IMR-90 (cell line): ENCODE measurements at regions not wholly inside any gene's neighbourhood (a gene's known extent, or its start where the extent isn't known, plus 50 kb on each side); places are given as distances from the start of the nearest gene placed in this dataset.

Experiments used
- ATAC-seq: fragments of 200-7000 bp; cut with Tn5 transposase; 2 replicates; pipeline ENCODE4 v1.9.1; 2020; ENCODE audit warnings: low read depth, mild to moderate bottlenecking, moderate library complexity
- BruUV-seq: library from RNA; stranded (reverse); fragments of 400-500 nt; replicated peaks from 2 replicates; lab custom pipeline; 2021; lab: Mats Ljungman, UMichigan
- CTCF ChIA-PET: fragments of 300-600 bp; formaldehyde crosslinking; extraction: SDS; loops from one replicate; lab custom pipeline; 2021; ENCODE audit warnings: antibody characterized with exemption; lab: Yijun Ruan, JAX
- POLR2A ChIA-PET: fragments of 300-600 bp; sonication (Branson Sonifier 250); formaldehyde crosslinking; loops from one replicate; lab custom pipeline; 2022; ENCODE audit warnings: antibody characterized with exemption; ENCODE audit not compliant: unreplicated experiment; lab: Charles Lee
- DNase-seq: peaks from one replicate; pipeline ENCODE4 v3.0.0; 2013
- H2AFZ ChIP-seq: replicated peaks from 2 replicates; pipeline ENCODE3; 2013; ENCODE audit warnings: low read length, mild to moderate bottlenecking; ENCODE audit not compliant: poor library complexity
- H2AK5ac ChIP-seq: 2 replicates; pipeline ENCODE4 v1.6.1; 2013; ENCODE audit warnings: low read depth, low read length, inconsistent platforms
- H2AK9ac ChIP-seq: replicated peaks from 2 replicates; pipeline ENCODE3; 2013; ENCODE audit warnings: mild to moderate bottlenecking, low read depth, low read length, moderate library complexity; ENCODE audit not compliant: poor library complexity
- H2BK120ac ChIP-seq: 2 replicates; pipeline ENCODE4 v1.6.1; 2013; ENCODE audit warnings: low read depth, low read length, inconsistent platforms
- H2BK15ac ChIP-seq: 3 replicates; pipeline ENCODE4 v1.6.1; 2013; ENCODE audit warnings: low read depth, low read length, inconsistent platforms
- H2BK20ac ChIP-seq: 2 replicates; pipeline ENCODE4 v1.6.1; 2013; ENCODE audit warnings: low read depth, mild to moderate bottlenecking, inconsistent platforms, low read length, moderate library complexity
- H2BK5ac ChIP-seq: 2 replicates; pipeline ENCODE4 v1.6.1; 2013; ENCODE audit warnings: mild to moderate bottlenecking, low read depth, low read length, inconsistent platforms; ENCODE audit not compliant: poor library complexity, severe bottlenecking
- H3K14ac ChIP-seq: replicated peaks from 2 replicates; pipeline ENCODE4 v1.6.1; 2013; ENCODE audit warnings: low read depth, low read length, inconsistent platforms
- H3K18ac ChIP-seq: 2 replicates; pipeline ENCODE4 v1.6.1; 2013; ENCODE audit warnings: low read depth, low read length, control low read depth
- H3K23ac ChIP-seq: 2 replicates; pipeline ENCODE4 v1.6.1; 2013; ENCODE audit warnings: low read depth, low read length, inconsistent platforms
- H3K27ac ChIP-seq: 2 replicates; pipeline ENCODE4 v1.5.1; 2013; ENCODE audit warnings: mild to moderate bottlenecking, control low read depth, low read length; ENCODE audit not compliant: insufficient read depth
- H3K27me3 ChIP-seq: 2 replicates; pipeline ENCODE4 v1.6.1; 2013; ENCODE audit warnings: low read length; ENCODE audit not compliant: control insufficient read depth, insufficient read depth
- H3K36me3 ChIP-seq: 2 replicates; pipeline ENCODE4 v1.6.1; 2013; ENCODE audit warnings: low read length, mixed read lengths; ENCODE audit not compliant: control insufficient read depth, insufficient read depth
- H3K4ac ChIP-seq: 2 replicates; pipeline ENCODE4 v1.6.1; 2013; ENCODE audit warnings: low read depth, low read length, inconsistent platforms
- H3K4me1 ChIP-seq: 2 replicates; pipeline ENCODE4 v1.6.1; 2013; ENCODE audit warnings: low read length, mixed read lengths; ENCODE audit not compliant: control insufficient read depth, insufficient read depth
- H3K4me2 ChIP-seq: 2 replicates; pipeline ENCODE4 v1.6.1; 2013; ENCODE audit warnings: low read depth, mild to moderate bottlenecking, control low read depth, low read length, moderate library complexity
- H3K4me3 ChIP-seq: 2 replicates; pipeline ENCODE4 v1.5.1; 2013; ENCODE audit warnings: low read depth, mild to moderate bottlenecking, control low read depth, low read length, moderate library complexity; ENCODE audit not compliant: insufficient read depth
- H3K56ac ChIP-seq: 2 replicates; pipeline ENCODE4 v1.6.1; 2013; ENCODE audit warnings: low read length, inconsistent platforms; ENCODE audit not compliant: insufficient read depth; ENCODE audit errors: extremely low read depth
- H3K79me1 ChIP-seq, 2 experiments: 2 replicates each; pipeline ENCODE4 v1.6.1; 2013; ENCODE audit warnings: low read length in 2 of 2, inconsistent platforms in 1 of 2, low read depth in 1 of 2
- H3K9ac ChIP-seq: 2 replicates; pipeline ENCODE4 v1.6.1; 2013; ENCODE audit warnings: low read depth, low read length, control low read depth
- H3K9me1 ChIP-seq: 2 replicates; pipeline ENCODE4 v1.6.1; 2013; ENCODE audit warnings: low read length, inconsistent platforms; ENCODE audit not compliant: insufficient read depth
- H3K9me3 ChIP-seq: 2 replicates; pipeline ENCODE4 v1.6.1; 2013; ENCODE audit warnings: low read length; ENCODE audit not compliant: control insufficient read depth, insufficient read depth
- H4K20me1 ChIP-seq: 2 replicates; pipeline ENCODE4 v1.6.1; 2013; ENCODE audit warnings: low read length, inconsistent platforms; ENCODE audit not compliant: insufficient read depth
- H4K5ac ChIP-seq: 2 replicates; pipeline ENCODE4 v1.6.1; 2013; ENCODE audit warnings: mild to moderate bottlenecking, low read depth, low read length, control low read depth
- H4K8ac ChIP-seq, 2 experiments: 2 replicates each; pipeline ENCODE4 v1.6.1; 2013; ENCODE audit warnings: low read depth in 2 of 2, low read length in 2 of 2, control low read depth in 1 of 2, inconsistent platforms in 1 of 2
- H4K91ac ChIP-seq: 2 replicates; pipeline ENCODE4 v1.6.1; 2013; ENCODE audit warnings: low read depth, low read length, inconsistent platforms; ENCODE audit not compliant: insufficient read depth
- BHLHE40 ChIP-seq: fragments of 150-350 bp; IDR thresholded peaks from 2 replicates; pipeline ENCODE4 v1.6.1; 2016; ENCODE audit warnings: mild to moderate bottlenecking, low read depth, low read length
- RAD21 ChIP-seq: IDR thresholded peaks from 2 replicates; pipeline ENCODE4 v1.6.1; 2012; ENCODE audit warnings: low read length, improper control_type of control experiment
- SMC3 ChIP-seq: fragments of 150-350 bp; IDR thresholded peaks from 2 replicates; pipeline ENCODE4 v1.6.1; 2016; ENCODE audit warnings: low read depth, mild to moderate bottlenecking, antibody characterized with exemption, low read length, moderate library complexity
- WGBS, 2 experiments: methylation state at CpG; one replicate each; pipeline versions ENCODE4 v1.1.5 to v1.1.7; 2013; ENCODE audit warnings: missing lambda C conversion rate in 2 of 2; ENCODE audit not compliant: insufficient read length in 1 of 2; ENCODE audit errors: extremely low coverage in 2 of 2; 5-methylcytosine and 5-hydroxymethylcytosine counted together
- dilution Hi-C: fragments of 300-500 bp; cut with HindIII; formaldehyde crosslinking; loops from one replicate; pipeline ENCODE4 v1.14.3; 2018; ENCODE audit warnings: low sequenced_read_pairs; ENCODE audit not compliant: unreplicated experiment
- in situ Hi-C: fragments of 300-500 bp; cut with MboI; formaldehyde crosslinking; loops from 3 replicates; pipeline ENCODE4 v1.14.3; 2019; ENCODE audit warnings: low sequenced_read_pairs, inconsistent platforms, mixed read lengths
- intact Hi-C: fragments of 100-400 bp; cut with micrococcal nuclease; formaldehyde crosslinking; loops from 2 replicates; pipeline ENCODE4 v1.10.0; 2022
- TF ChIP-seq, protein P1 (sequence below): conservative IDR thresholded peaks from 2 replicates; pipeline ENCODE4 v1.5.1; 2012; ENCODE audit warnings: mild to moderate bottlenecking, low read depth, low read length, improper control_type of control experiment

GRCh38 chr7:25565949-25566348 lies 337.7 kb upstream of the NPVF start:
- intact Hi-C loops (loop anchor here (1.0 kb wide), 3 partner anchors 175 to 307 kb away; no protein-coding TSS in a partner anchor), dilution Hi-C loops (no loop called here), in situ Hi-C loops (no loop called here)
- Histone ChIP-seq H3K4me1 (no peaks in the 10 kb centered on the region), H2BK5ac (no peak overlapping the region), H3K79me1 (no peaks in the 10 kb centered on the region), H4K20me1 (no peaks in the 10 kb centered on the region), H3K9me1 (no peaks in the 10 kb centered on the region), H3K27ac (no peak overlapping the region), H3K14ac (no peak overlapping the region), H3K27me3 (no peaks in the 10 kb centered on the region; the same call in 1 of the 2 replicates), H3K56ac (no peak overlapping the region), H2AK5ac (no peak overlapping the region), H3K9me3 (no peaks in the 10 kb centered on the region), H4K91ac (no peak overlapping the region), H3K23ac (no peak overlapping the region), H2BK120ac (no peak overlapping the region), H3K9ac (no peak overlapping the region), H2BK20ac (no peak overlapping the region), H2BK15ac (no peak overlapping the region), H3K18ac (no peak overlapping the region), H3K36me3 (no peaks in the 10 kb centered on the region), H4K8ac (no peak overlapping the region), H3K4me2 (no peak overlapping the region), H3K4me3 (no peak overlapping the region), H3K4ac (no peak overlapping the region), H2AFZ (no peak overlapping the region), H4K5ac (no peak overlapping the region), H2AK9ac (no peak overlapping the region)
- ATAC-seq, result peak; percentile 65
- ChIA-PET CTCF (interaction anchor here (0.6 to 1.5 kb wide), 14 partner anchors 9 to 1630 kb away, joined by 3 to 5 read pairs (median 4); no protein-coding TSS in a partner anchor), POLR2A (no interaction called here)
- TF ChIP-seq SMC3, result peak; percentile 86
- TF ChIP-seq, protein P1, sequence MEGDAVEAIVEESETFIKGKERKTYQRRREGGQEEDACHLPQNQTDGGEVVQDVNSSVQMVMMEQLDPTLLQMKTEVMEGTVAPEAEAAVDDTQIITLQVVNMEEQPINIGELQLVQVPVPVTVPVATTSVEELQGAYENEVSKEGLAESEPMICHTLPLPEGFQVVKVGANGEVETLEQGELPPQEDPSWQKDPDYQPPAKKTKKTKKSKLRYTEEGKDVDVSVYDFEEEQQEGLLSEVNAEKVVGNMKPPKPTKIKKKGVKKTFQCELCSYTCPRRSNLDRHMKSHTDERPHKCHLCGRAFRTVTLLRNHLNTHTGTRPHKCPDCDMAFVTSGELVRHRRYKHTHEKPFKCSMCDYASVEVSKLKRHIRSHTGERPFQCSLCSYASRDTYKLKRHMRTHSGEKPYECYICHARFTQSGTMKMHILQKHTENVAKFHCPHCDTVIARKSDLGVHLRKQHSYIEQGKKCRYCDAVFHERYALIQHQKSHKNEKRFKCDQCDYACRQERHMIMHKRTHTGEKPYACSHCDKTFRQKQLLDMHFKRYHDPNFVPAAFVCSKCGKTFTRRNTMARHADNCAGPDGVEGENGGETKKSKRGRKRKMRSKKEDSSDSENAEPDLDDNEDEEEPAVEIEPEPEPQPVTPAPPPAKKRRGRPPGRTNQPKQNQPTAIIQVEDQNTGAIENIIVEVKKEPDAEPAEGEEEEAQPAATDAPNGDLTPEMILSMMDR, result peak; percentile 100; the same call in 1 of the 2 replicates
- peak; percentile 71 for TF ChIP-seq RAD21
- TF ChIP-seq BHLHE40, result no peak
- peak; percentile 69 for DNase-seq
- no CpG with 5 or more reads among the region's 7 CpGs for WGBS, 2 experiments
- BruUV-seq, result no TSS peak
